ENCODE measurements at regions not wholly inside any gene's neighbourhood (a gene's known extent, or its start where the extent isn't known, plus 50 kb on each side); places are given as distances from the start of the nearest gene placed in this dataset.

DNA sequence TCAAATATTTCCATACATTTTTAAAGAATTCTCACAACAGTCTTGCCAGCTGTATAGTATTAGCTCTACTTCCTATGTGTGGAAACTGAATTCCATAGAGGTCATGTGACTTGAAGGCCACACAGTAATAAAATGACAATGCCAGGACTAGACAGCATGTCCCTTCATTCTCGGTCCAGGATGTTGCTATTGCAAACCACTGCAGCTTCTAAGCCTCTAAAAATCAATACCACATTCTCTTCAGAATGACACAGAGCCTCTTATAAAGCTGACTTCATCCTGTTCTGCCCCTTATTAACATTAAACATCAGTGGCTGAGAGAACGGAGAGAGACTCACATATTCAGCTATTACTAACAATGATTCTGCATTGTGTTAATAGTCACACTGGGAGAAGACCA lies 240.3 kb upstream of the PEX5L start:
- CTCF ChIA-PET (ENCODE audit: low intra/inter-chr PET ratio) = no interaction called here
- POLR2A ChIA-PET = no interaction called here
- Histone ChIP-seq H3K79me2 (ENCODE audit: control insufficient read depth, insufficient read depth, low read length) (no peaks in the 10 kb centered on the region), H3K9me1 (ENCODE audit: control insufficient read depth, insufficient read depth, low read length) (no peaks in the 10 kb centered on the region), H3K27ac (ENCODE audit: extremely low read depth, low read depth, low read length) (no peak overlapping the region), H3K4me3 (no peak overlapping the region), H3K27me3 (ENCODE audit: control insufficient read depth in 2 of 2, insufficient read depth in 2 of 2, low read length in 2 of 2) (no peaks in the 10 kb centered on the region), H3K9me3 (replicated peaks; ENCODE audit: control insufficient read depth, insufficient read depth, low read depth, low read length) (no peaks in the 10 kb centered on the region), H4K20me1 (replicated peaks; ENCODE audit: control insufficient read depth, insufficient read depth, low read length) (no peaks in the 10 kb centered on the region), H3K36me3 (ENCODE audit: control insufficient read depth, insufficient read depth, low read length) (no peaks in the 10 kb centered on the region), H3K4me2 (ENCODE audit: insufficient read depth, low read length) (no peak overlapping the region), H3K9ac (ENCODE audit: insufficient read depth in 1 of 2, low read depth in 2 of 2, low read length in 2 of 2) (no peak overlapping the region), H3K4me1 (replicated peaks in 1 of 2; ENCODE audit: control insufficient read depth in 2 of 2, insufficient read depth in 2 of 2, low read length in 2 of 2) (no peaks in the 10 kb centered on the region), H2AFZ (ENCODE audit: low read depth, low read length) (no peak overlapping the region)
- in situ Hi-C loops (cut with MboI) (no loop called here), intact Hi-C loops (cut with micrococcal nuclease) (no loop called here)
- DNase-seq (ENCODE audit: extremely low read depth in 1 of 4, low spot score in 3 of 4) (no peak), FAIRE-seq (no peak), ATAC-seq (no peak)
- 0% methylated on average over 2 of the region's 2 CpGs for WGBS (ENCODE audit: insufficient coverage, low coverage, missing lambda C conversion rate)
- no TSS peak for BruUV-seq (replicated peaks)
- TF ChIP-seq POLR2AphosphoS2 (IDR thresholded peaks at IDR 0.05; ENCODE audit: low read length) = no peak
- no peak for TF ChIP-seq C11orf30 (IDR thresholded peaks at IDR 0.05; ENCODE audit: low read depth)
- no peak for TF ChIP-seq ADNP (tag; IDR thresholded peaks at IDR 0.05)
- peak; percentile 69 for TF ChIP-seq TFE3 (CRISPR knock-in tag; IDR thresholded peaks at IDR 0.05)
- TF ChIP-seq, protein P1, sequence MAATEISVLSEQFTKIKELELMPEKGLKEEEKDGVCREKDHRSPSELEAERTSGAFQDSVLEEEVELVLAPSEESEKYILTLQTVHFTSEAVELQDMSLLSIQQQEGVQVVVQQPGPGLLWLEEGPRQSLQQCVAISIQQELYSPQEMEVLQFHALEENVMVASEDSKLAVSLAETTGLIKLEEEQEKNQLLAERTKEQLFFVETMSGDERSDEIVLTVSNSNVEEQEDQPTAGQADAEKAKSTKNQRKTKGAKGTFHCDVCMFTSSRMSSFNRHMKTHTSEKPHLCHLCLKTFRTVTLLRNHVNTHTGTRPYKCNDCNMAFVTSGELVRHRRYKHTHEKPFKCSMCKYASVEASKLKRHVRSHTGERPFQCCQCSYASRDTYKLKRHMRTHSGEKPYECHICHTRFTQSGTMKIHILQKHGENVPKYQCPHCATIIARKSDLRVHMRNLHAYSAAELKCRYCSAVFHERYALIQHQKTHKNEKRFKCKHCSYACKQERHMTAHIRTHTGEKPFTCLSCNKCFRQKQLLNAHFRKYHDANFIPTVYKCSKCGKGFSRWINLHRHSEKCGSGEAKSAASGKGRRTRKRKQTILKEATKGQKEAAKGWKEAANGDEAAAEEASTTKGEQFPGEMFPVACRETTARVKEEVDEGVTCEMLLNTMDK (IDR thresholded peaks at IDR 0.05; ENCODE audit: borderline replicate concordance, insufficient read depth, low read depth, low read length, poor library complexity, severe bottlenecking) = no peak
- TF ChIP-seq ZNF764 (CRISPR knock-in tag; IDR thresholded peaks at IDR 0.05; ENCODE audit: low read depth) = no peak
- no peak for TF ChIP-seq SAFB2 (IDR thresholded peaks at IDR 0.05; ENCODE audit: borderline replicate concordance, low read depth, low read length, severe bottlenecking)
